ENCODE measurements at regions not wholly inside any gene's neighbourhood (a gene's known extent, or its start where the extent isn't known, plus 50 kb on each side); places are given as distances from the start of the nearest gene placed in this dataset.

- TF ChIP-seq ARID4B (CRISPR knock-in tag; IDR thresholded peaks at IDR 0.05; ENCODE audit: borderline replicate concordance) (no peak), ZNF263 (CRISPR knock-in tag; IDR thresholded peaks at IDR 0.05; ENCODE audit: low read depth) (no peak), PRDM15 (CRISPR knock-in tag; IDR thresholded peaks at IDR 0.05) (no peak)
Observed at GRCh38 chr6:23929201-23929600, 196.8 kb upstream of the NRSN1 start (continued).

GRCh38 chr6:23940466-23940865, 185.5 kb upstream of the NRSN1 start:
- ChIA-PET POLR2A (no interaction called here), CTCF (no interaction called here)
- no peak for TF ChIP-seq KAT7 (CRISPR knock-in tag; IDR thresholded peaks at IDR 0.05; ENCODE audit: borderline replicate concordance)
- TF ChIP-seq E2F1 (CRISPR knock-in tag; IDR thresholded peaks at IDR 0.05) = no peak
- Mint-ChIP-seq H3K27me3 (ENCODE audit: low read depth) (no peaks in the 10 kb centered on the region), H3K4me1 (peaks cover 11% of the 10 kb centered on the region), H3K9me3 (no peaks in the 10 kb centered on the region; the same call in 1 of the 2 replicates), H3K27ac (no peak overlapping the region), H3K4me3 (no peak overlapping the region), H3K36me3 (no peaks in the 10 kb centered on the region)
- DNase-seq (ENCODE audit: low spot score) (no peak), ATAC-seq (peak; percentile 58)

- H3K36me3 Mint-ChIP-seq = no peaks in the 10 kb centered on the region
- ATAC-seq (no peak), DNase-seq (ENCODE audit: low spot score) (no peak)
- TF ChIP-seq SMAD4 (CRISPR knock-in tag; IDR thresholded peaks at IDR 0.05) (no peak), ZNF423 (CRISPR knock-in tag; IDR thresholded peaks at IDR 0.05) (no peak), PRRX2 (CRISPR knock-in tag; IDR thresholded peaks at IDR 0.05) (no peak), ZNF281 (CRISPR knock-in tag; IDR thresholded peaks at IDR 0.05) (no peak), ZNF512 (CRISPR knock-in tag; IDR thresholded peaks at IDR 0.05; ENCODE audit: borderline replicate concordance) (no peak), PREB (CRISPR knock-in tag; IDR thresholded peaks at IDR 0.05; ENCODE audit: borderline replicate concordance) (no peak), FOXP1 (CRISPR knock-in tag; IDR thresholded peaks at IDR 0.05; ENCODE audit: borderline replicate concordance) (no peak), ESRRA (CRISPR knock-in tag; IDR thresholded peaks at IDR 0.05; ENCODE audit: borderline replicate concordance) (no peak), SOX15 (CRISPR knock-in tag; IDR thresholded peaks at IDR 0.05) (no peak), MAX (CRISPR knock-in tag; IDR thresholded peaks at IDR 0.05) (no peak), IRF1 (CRISPR knock-in tag; IDR thresholded peaks at IDR 0.05) (no peak)
- no peak overlapping the region for H3K4me3 Mint-ChIP-seq
- no peak overlapping the region for H3K27ac Mint-ChIP-seq
- POLR2A ChIA-PET = no interaction called here
- no peaks in the 10 kb centered on the region for H3K9me3 Mint-ChIP-seq
- H3K4me1 Mint-ChIP-seq = peaks cover 15% of the 10 kb centered on the region
- CTCF ChIA-PET = no interaction called here
- H3K27me3 Mint-ChIP-seq (ENCODE audit: low read depth) = no peaks in the 10 kb centered on the region
Observed at GRCh38 chr6:23951691-23952090, 174.3 kb upstream of the NRSN1 start.
